ENCODE measurements at regions not wholly inside any gene's neighbourhood (a gene's known extent, or its start where the extent isn't known, plus 50 kb on each side); places are given as distances from the start of the nearest gene placed in this dataset.

GRCh38 chr11:127157225-127157624 lies 156.7 kb upstream of the KIRREL3 start:
- intact Hi-C loops (cut with micrococcal nuclease) (no loop called here), dilution Hi-C loops (cut with HindIII; ENCODE audit: low sequenced_read_pairs, unreplicated experiment) (no loop called here), in situ Hi-C loops (cut with MboI; ENCODE audit: low sequenced_read_pairs) (no loop called here)
- no peak overlapping the region for H2AFZ ChIP-seq (replicated peaks; ENCODE audit: low read length, poor library complexity)
- no peak overlapping the region for H3K4me2 ChIP-seq (ENCODE audit: low read depth, low read length)
- H2BK15ac ChIP-seq (ENCODE audit: low read depth, low read length) = no peak overlapping the region
- H3K14ac ChIP-seq (replicated peaks; ENCODE audit: low read depth, low read length) = no peak overlapping the region
- H3K27me3 ChIP-seq (ENCODE audit: control insufficient read depth, insufficient read depth, low read length) = no peaks in the 10 kb centered on the region; the same call in none of the 2 replicates
- no CpG with 5 or more reads among the region's 2 CpGs for WGBS, 2 experiments (ENCODE audit: extremely low coverage in 2 of 2, insufficient read length in 1 of 2)
- H3K27ac ChIP-seq (ENCODE audit: insufficient read depth, low read length) = no peak overlapping the region
- no peak for ATAC-seq (ENCODE audit: low read depth)
- no peaks in the 10 kb centered on the region for H3K4me1 ChIP-seq (ENCODE audit: control insufficient read depth, insufficient read depth, low read length)
- no peak overlapping the region for H4K8ac ChIP-seq (ENCODE audit: low read depth in 2 of 2, low read length in 2 of 2)
- H3K18ac ChIP-seq (ENCODE audit: low read depth, low read length) = no peak overlapping the region
- no peak overlapping the region for H2BK120ac ChIP-seq (ENCODE audit: low read depth, low read length)
- ChIA-PET POLR2A (ENCODE audit: unreplicated experiment) (no interaction called here), CTCF (no interaction called here)
- H3K79me1 ChIP-seq (ENCODE audit: low read depth in 1 of 2, low read length in 2 of 2) = no peaks in the 10 kb centered on the region
- H2BK20ac ChIP-seq (ENCODE audit: low read depth, low read length) = no peak overlapping the region
- no peak overlapping the region for H3K9ac ChIP-seq (ENCODE audit: low read depth, low read length)
- H3K36me3 ChIP-seq (ENCODE audit: control insufficient read depth, insufficient read depth, low read length) = no peaks in the 10 kb centered on the region
- 0 out of 2 replicates have a peak, but pooled peaks cover 2% of the 10 kb centered on the region for H3K9me1 ChIP-seq (ENCODE audit: insufficient read depth, low read length)
- no peaks in the 10 kb centered on the region for H3K9me3 ChIP-seq (ENCODE audit: control insufficient read depth, insufficient read depth, low read length)
- H2AK5ac ChIP-seq (ENCODE audit: low read depth, low read length) = no peak overlapping the region
- no peak for DNase-seq
- no peak overlapping the region for H2BK5ac ChIP-seq (ENCODE audit: low read depth, low read length, poor library complexity, severe bottlenecking)
- H3K4ac ChIP-seq (ENCODE audit: low read depth, low read length) = no peak overlapping the region
- H4K5ac ChIP-seq (ENCODE audit: low read depth, low read length) = no peak overlapping the region
- no peak overlapping the region for H2AK9ac ChIP-seq (replicated peaks; ENCODE audit: low read depth, low read length, poor library complexity)
- TF ChIP-seq MAZ (IDR thresholded peaks at IDR 0.05; ENCODE audit: borderline replicate concordance, low read depth, low read length) = no peak
- no peak for TF ChIP-seq MAFK (IDR thresholded peaks at IDR 0.05; ENCODE audit: low read depth, low read length)
- TF ChIP-seq RCOR1 (IDR thresholded peaks at IDR 0.05; ENCODE audit: insufficient replicate concordance, low read length) = no peak
- TF ChIP-seq POLR2A (IDR thresholded peaks at IDR 0.05; ENCODE audit: low read depth, low read length) = no peak
- no peak for TF ChIP-seq SMC3 (IDR thresholded peaks at IDR 0.05; ENCODE audit: low read depth, low read length)
- TF ChIP-seq, protein P1, sequence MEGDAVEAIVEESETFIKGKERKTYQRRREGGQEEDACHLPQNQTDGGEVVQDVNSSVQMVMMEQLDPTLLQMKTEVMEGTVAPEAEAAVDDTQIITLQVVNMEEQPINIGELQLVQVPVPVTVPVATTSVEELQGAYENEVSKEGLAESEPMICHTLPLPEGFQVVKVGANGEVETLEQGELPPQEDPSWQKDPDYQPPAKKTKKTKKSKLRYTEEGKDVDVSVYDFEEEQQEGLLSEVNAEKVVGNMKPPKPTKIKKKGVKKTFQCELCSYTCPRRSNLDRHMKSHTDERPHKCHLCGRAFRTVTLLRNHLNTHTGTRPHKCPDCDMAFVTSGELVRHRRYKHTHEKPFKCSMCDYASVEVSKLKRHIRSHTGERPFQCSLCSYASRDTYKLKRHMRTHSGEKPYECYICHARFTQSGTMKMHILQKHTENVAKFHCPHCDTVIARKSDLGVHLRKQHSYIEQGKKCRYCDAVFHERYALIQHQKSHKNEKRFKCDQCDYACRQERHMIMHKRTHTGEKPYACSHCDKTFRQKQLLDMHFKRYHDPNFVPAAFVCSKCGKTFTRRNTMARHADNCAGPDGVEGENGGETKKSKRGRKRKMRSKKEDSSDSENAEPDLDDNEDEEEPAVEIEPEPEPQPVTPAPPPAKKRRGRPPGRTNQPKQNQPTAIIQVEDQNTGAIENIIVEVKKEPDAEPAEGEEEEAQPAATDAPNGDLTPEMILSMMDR (conservative IDR thresholded peaks at IDR 0.05; ENCODE audit: low read depth, low read length) = no peak
- TF ChIP-seq, protein P2, sequence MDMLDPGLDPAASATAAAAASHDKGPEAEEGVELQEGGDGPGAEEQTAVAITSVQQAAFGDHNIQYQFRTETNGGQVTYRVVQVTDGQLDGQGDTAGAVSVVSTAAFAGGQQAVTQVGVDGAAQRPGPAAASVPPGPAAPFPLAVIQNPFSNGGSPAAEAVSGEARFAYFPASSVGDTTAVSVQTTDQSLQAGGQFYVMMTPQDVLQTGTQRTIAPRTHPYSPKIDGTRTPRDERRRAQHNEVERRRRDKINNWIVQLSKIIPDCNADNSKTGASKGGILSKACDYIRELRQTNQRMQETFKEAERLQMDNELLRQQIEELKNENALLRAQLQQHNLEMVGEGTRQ (IDR thresholded peaks at IDR 0.05; ENCODE audit: low read depth, low read length) = no peak
- TF ChIP-seq CHD1 (IDR thresholded peaks at IDR 0.05; ENCODE audit: low read depth, low read length) = no peak
- TF ChIP-seq MXI1 (IDR thresholded peaks at IDR 0.05; ENCODE audit: borderline replicate concordance, low read depth, low read length) = no peak
- TF ChIP-seq NFE2L2 (IDR thresholded peaks at IDR 0.05; ENCODE audit: low read depth, low read length) = no peak
- no peak for TF ChIP-seq FOS (IDR thresholded peaks at IDR 0.05; ENCODE audit: low read depth, low read length)
- no peak for TF ChIP-seq RAD21 (IDR thresholded peaks at IDR 0.05; ENCODE audit: low read length)
- no peak overlapping the region for H4K91ac ChIP-seq (ENCODE audit: insufficient read depth, low read depth, low read length)
- H4K20me1 ChIP-seq (ENCODE audit: insufficient read depth, low read length) = no peaks in the 10 kb centered on the region
- H3K23ac ChIP-seq (ENCODE audit: low read depth, low read length) = no peak overlapping the region
- H3K56ac ChIP-seq (ENCODE audit: extremely low read depth, insufficient read depth, low read length) = no peak overlapping the region
- BruUV-seq (replicated peaks) = no TSS peak
- no peak overlapping the region for H3K4me3 ChIP-seq (ENCODE audit: insufficient read depth, low read depth, low read length)
